ENCODE measurements at regions not wholly inside any gene's neighbourhood (a gene's known extent, or its start where the extent isn't known, plus 50 kb on each side); places are given as distances from the start of the nearest gene placed in this dataset.

DNA sequence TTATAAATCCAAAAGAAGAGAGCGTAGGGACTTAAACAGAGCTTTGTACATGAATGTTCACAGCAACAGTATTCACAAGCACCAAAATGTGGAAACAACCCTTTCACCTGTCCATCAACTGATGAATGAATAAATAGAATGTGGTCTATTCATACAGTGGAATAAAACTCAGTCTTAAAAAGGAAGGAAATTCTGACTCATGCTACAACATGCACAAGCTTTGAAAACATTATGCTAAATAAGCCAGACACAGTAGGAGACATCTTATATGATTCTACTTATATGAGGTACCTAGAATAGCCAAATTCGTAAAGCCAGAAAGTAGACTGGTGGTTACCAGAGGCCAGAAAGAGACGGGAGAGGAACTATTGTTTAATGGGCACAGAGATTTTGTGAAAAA lies 74.3 kb downstream of the SHANK2 start:
- TF ChIP-seq, protein P1, sequence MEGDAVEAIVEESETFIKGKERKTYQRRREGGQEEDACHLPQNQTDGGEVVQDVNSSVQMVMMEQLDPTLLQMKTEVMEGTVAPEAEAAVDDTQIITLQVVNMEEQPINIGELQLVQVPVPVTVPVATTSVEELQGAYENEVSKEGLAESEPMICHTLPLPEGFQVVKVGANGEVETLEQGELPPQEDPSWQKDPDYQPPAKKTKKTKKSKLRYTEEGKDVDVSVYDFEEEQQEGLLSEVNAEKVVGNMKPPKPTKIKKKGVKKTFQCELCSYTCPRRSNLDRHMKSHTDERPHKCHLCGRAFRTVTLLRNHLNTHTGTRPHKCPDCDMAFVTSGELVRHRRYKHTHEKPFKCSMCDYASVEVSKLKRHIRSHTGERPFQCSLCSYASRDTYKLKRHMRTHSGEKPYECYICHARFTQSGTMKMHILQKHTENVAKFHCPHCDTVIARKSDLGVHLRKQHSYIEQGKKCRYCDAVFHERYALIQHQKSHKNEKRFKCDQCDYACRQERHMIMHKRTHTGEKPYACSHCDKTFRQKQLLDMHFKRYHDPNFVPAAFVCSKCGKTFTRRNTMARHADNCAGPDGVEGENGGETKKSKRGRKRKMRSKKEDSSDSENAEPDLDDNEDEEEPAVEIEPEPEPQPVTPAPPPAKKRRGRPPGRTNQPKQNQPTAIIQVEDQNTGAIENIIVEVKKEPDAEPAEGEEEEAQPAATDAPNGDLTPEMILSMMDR (IDR thresholded peaks at IDR 0.05) = no peak
- ATAC-seq (no peak), DNase-seq (no peak)
- no peak overlapping the region for H3K27ac ChIP-seq
- no peak overlapping the region for H3K4me3 ChIP-seq
- no peaks in the 10 kb centered on the region for H3K4me1 ChIP-seq
- no peaks in the 10 kb centered on the region for H3K36me3 ChIP-seq
- intact Hi-C loops (cut with DNase I) = no loop called here
- no peaks in the 10 kb centered on the region for H3K27me3 ChIP-seq
- peaks cover 0 to 16% of the 10 kb centered on the region in 2 donors for H3K9me3 ChIP-seq

DNA sequence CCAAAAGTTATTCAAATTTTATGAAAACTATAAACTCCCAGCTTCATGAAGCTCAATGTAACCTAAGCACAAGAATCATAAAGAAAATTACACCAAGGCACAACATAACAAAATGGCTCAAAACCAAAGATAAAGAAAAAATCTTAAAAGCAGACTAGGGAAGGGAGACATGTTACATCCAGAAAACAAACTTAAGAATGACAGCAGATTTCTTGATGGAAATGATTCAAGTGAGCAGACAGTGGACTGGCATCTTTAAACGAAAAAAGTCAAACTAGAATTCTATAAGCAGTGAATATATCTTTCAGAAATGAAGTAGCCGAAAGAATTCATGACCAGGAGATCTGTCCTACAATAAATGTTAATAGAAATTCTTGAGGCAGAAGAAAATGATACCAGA lies 75.6 kb downstream of the SHANK2 start:
- no peak overlapping the region for H3K27ac ChIP-seq
- H3K36me3 ChIP-seq = no peaks in the 10 kb centered on the region
- H3K4me1 ChIP-seq = no peaks in the 10 kb centered on the region
- no peak overlapping the region for H3K4me3 ChIP-seq
- TF ChIP-seq, protein P1 (IDR thresholded peaks at IDR 0.05) = no peak
- H3K9me3 ChIP-seq = peaks cover 0 to 16% of the 10 kb centered on the region in 2 donors
- DNase-seq (no peak), ATAC-seq (no peak)
- intact Hi-C loops (cut with DNase I) = no loop called here
- no peaks in the 10 kb centered on the region for H3K27me3 ChIP-seq

DNA sequence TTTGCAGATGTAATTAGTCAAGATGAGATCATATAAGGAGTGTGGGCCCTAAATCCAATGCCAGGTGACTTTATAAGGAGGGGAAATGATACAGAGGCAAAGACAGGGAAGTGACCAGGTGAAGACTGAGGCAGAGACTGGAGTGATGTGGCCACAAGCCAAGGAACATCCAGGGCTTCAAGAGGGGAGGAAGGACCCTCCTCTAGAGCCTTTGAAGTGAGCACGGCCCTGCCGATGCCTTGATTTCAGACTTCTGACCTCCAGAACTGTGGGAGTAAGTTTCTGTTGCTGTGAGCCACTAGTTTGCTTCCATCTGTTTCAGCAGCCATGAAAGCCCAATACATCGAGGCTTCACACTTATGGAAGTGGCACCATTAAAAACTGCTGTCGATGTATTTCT lies 78.7 kb downstream of the SHANK2 start:
- no peak overlapping the region for H3K27ac ChIP-seq
- DNase-seq (no peak), ATAC-seq (no peak)
- TF ChIP-seq, protein P1 (IDR thresholded peaks at IDR 0.05) = no peak
- H3K4me1 ChIP-seq = no peaks in the 10 kb centered on the region
- peaks cover 0 to 16% of the 10 kb centered on the region in 2 donors for H3K9me3 ChIP-seq
- intact Hi-C loops (cut with DNase I) = no loop called here
- H3K36me3 ChIP-seq = no peaks in the 10 kb centered on the region
- no peaks in the 10 kb centered on the region for H3K27me3 ChIP-seq
- no peak overlapping the region for H3K4me3 ChIP-seq

GRCh38 chr11:71172680-71173079 lies 79.7 kb downstream of the SHANK2 start:
- no peak overlapping the region for H3K4me3 ChIP-seq
- peak in 1 of 4 donors; percentile 4 for DNase-seq
- peaks cover 0 to 16% of the 10 kb centered on the region in 2 donors for H3K9me3 ChIP-seq
- TF ChIP-seq, protein P1 (IDR thresholded peaks at IDR 0.05) = no peak
- no peaks in the 10 kb centered on the region for H3K27me3 ChIP-seq
- intact Hi-C loops (cut with DNase I) = no loop called here
- no peak for ATAC-seq
- no peak overlapping the region for H3K27ac ChIP-seq
- H3K36me3 ChIP-seq = no peaks in the 10 kb centered on the region
- no peaks in the 10 kb centered on the region for H3K4me1 ChIP-seq

GRCh38 chr11:71171576-71171975 lies 80.8 kb downstream of the SHANK2 start:
- Histone ChIP-seq H3K36me3 (no peaks in the 10 kb centered on the region), H3K27me3 (no peaks in the 10 kb centered on the region), H3K4me3 (no peak overlapping the region), H3K27ac (no peak overlapping the region), H3K9me3 (peaks cover 0 to 8% of the 10 kb centered on the region in 2 donors), H3K4me1 (no peaks in the 10 kb centered on the region)
- no peak for ATAC-seq
- intact Hi-C loops (cut with DNase I) = no loop called here
- DNase-seq = peak in 1 of 4 donors; percentile 8
- TF ChIP-seq, protein P1 (IDR thresholded peaks at IDR 0.05) = no peak
